OCI-LY3 (cell line): ENCODE measurements at regions not wholly inside any gene's neighbourhood (a gene's known extent, or its start where the extent isn't known, plus 50 kb on each side); places are given as distances from the start of the nearest gene placed in this dataset.

Experiments
- CTCF ChIP-seq: fragments of 200-600, 300-600 bp; sonication (generic); IDR thresholded peaks from 2 replicates; pipeline ENCODE4 v1.5.1; 2014; ENCODE audit warnings: antibody characterized with exemption, low read length, low read depth
- EZH2phosphoT487 ChIP-seq: fragments of 200-600 bp; shearing (Covaris generic); IDR thresholded peaks from 2 replicates; pipeline ENCODE4 v1.6.1; 2018; ENCODE audit warnings: antibody characterized with exemption, mixed run types, low read depth

- no peak for TF ChIP-seq CTCF
- no peak for TF ChIP-seq EZH2phosphoT487
Observed at GRCh38 chr3:72533591-72534473, 314.4 kb downstream of the SHQ1 start.
